ENCODE measurements at regions not wholly inside any gene's neighbourhood (a gene's known extent, or its start where the extent isn't known, plus 50 kb on each side); places are given as distances from the start of the nearest gene placed in this dataset.
A peak's percentile ranks its signal among the peaks of the same experiment; 100 is the strongest.

DNA sequence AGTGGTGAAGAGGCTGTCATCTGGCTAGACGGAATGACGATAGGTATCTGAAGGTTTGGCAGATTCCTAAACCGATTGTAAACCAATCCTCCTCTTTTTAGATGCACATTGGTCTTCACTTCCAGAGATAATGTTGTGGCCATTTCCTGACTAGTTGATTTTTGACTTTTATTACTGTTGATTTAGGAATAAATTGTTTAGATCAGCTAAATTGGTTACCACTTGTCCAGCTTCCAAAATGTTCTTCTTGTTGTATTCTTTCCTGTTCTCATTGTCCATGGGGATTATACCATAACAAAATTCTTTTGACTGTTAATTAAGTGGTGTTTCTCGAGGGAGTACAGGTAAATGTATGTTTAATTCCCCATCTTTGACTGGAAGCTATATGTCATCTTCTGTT, 119.7 kb downstream of the MACROH2A1 start:
- DNase-seq (ENCODE audit: low read depth, low spot score) = no peak
- Histone ChIP-seq H3K27ac (ENCODE audit: low read depth, low read length) (no peak overlapping the region), H3K9me3 (ENCODE audit: control insufficient read depth, insufficient read depth, low read length) (no peaks in the 10 kb centered on the region), H3K4me3 (ENCODE audit: low read depth, low read length) (no peak overlapping the region), H3K27me3 (ENCODE audit: control insufficient read depth, insufficient read depth, low read length) (no peaks in the 10 kb centered on the region)
- CTCF ChIA-PET = no interaction called here
- POLR2A ChIA-PET = no interaction called here
- no peak for TF ChIP-seq CTCF (IDR thresholded peaks at IDR 0.05; ENCODE audit: low read depth, low read length)

- POLR2A ChIA-PET = no interaction called here
Measured at GRCh38 chr5:135276151-135276550, 122.9 kb downstream of the MACROH2A1 start.

DNA sequence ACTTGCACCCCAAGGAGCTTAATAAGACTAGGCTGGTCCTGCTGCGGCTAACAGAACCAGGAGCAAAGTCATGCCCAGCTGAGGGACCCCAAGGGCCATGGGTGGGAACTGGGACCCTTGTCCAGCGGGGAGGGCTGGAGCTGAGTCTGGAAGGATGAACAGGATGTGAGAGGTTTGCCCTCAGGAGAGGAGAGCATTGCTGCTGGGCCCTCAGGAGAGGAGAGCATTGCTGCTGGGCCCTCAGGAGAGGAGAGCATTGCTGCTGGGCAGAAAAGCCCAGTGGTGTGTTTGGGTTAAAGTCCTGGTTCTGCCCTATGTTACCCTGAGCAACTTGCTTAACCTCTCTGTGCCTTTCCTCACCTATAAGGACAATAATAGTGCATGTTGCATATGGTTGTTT, 125.8 kb downstream of the MACROH2A1 start:
- Histone ChIP-seq H3K9me3 (ENCODE audit: control insufficient read depth, insufficient read depth, low read length) (no peaks in the 10 kb centered on the region), H3K27me3 (ENCODE audit: control insufficient read depth, insufficient read depth, low read length) (no peaks in the 10 kb centered on the region), H3K4me3 (ENCODE audit: low read depth, low read length) (no peak overlapping the region), H3K27ac (ENCODE audit: low read depth, low read length) (no peak overlapping the region)
- no peak for DNase-seq (ENCODE audit: low read depth, low spot score)
- CTCF ChIA-PET = no interaction called here
- TF ChIP-seq CTCF (IDR thresholded peaks at IDR 0.05; ENCODE audit: low read depth, low read length) = no peak
- POLR2A ChIA-PET = no interaction called here

More at GRCh38 chr5:135276151-135276550, 122.9 kb downstream of the MACROH2A1 start:
- Histone ChIP-seq H3K4me3 (ENCODE audit: low read depth, low read length) (no peak overlapping the region), H3K27ac (ENCODE audit: low read depth, low read length) (peak overlapping the region; percentile 0), H3K27me3 (ENCODE audit: control insufficient read depth, insufficient read depth, low read length) (no peaks in the 10 kb centered on the region), H3K9me3 (ENCODE audit: control insufficient read depth, insufficient read depth, low read length) (no peaks in the 10 kb centered on the region)
- TF ChIP-seq CTCF (IDR thresholded peaks at IDR 0.05; ENCODE audit: low read depth, low read length) = no peak
- CTCF ChIA-PET = no interaction called here
- no peak for DNase-seq (ENCODE audit: low read depth, low spot score)

- H3K27me3 ChIP-seq (ENCODE audit: control insufficient read depth, insufficient read depth, low read length) = no peaks in the 10 kb centered on the region
- ChIA-PET CTCF (interaction anchor here (0.9 kb wide), 1 partner anchor 54 kb away, joined by 3 read pairs; no protein-coding TSS in a partner anchor), POLR2A (interaction anchor here (1.0 kb wide), 1 partner anchor 36 kb away, joined by 3 read pairs; no protein-coding TSS in a partner anchor)
- no peak for TF ChIP-seq CTCF (IDR thresholded peaks at IDR 0.05; ENCODE audit: low read depth, low read length)
- no peak overlapping the region for H3K4me3 ChIP-seq (ENCODE audit: low read depth, low read length)
- no peak for DNase-seq (ENCODE audit: low read depth, low spot score)
- no peaks in the 10 kb centered on the region for H3K9me3 ChIP-seq (ENCODE audit: control insufficient read depth, insufficient read depth, low read length)
- no peak overlapping the region for H3K27ac ChIP-seq (ENCODE audit: low read depth, low read length)
Measured at GRCh38 chr5:135272311-135272805, 126.7 kb downstream of the MACROH2A1 start.

DNA sequence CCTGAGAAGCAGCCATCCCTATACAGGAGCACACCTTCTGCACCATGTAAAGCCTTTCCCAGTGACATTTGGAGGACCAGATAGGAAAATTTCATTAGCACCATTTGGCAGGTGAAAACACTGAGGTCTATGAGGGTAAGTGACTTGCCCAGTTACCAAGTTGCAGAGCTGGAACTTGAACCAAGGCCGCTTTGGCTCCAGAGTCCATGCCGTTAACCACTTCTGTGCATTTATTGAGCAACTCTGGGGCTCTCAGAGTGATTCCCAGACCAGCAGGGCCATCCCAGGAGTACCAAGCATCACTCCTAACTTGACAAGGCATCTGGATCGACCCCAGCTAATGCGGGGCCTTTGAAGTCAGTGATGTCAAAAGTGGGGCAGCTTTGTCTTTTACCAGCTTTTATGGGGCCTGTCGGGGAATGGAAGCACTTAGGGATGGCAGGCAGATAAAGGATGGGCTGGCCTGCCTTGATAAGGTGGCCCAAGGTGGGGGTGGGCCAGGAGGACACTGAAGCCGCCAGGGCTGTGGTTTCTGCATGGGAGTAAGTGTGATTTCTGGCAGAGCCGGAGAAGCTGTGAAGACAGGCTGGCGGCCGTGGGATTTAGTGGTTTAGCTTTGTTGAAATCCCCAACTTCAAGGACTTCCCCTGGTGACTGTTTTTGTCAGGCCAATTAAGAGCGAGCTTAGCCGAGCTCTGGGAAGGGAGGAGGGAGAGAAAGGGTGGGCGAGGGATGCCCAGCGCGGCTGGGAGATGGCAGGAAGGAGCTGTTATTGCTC, 127.3 kb downstream of the MACROH2A1 start:
- POLR2A ChIA-PET = interaction anchor here (1.0 kb wide), 1 partner anchor 37 kb away, joined by 3 read pairs; no protein-coding TSS in a partner anchor
- TF ChIP-seq CTCF (IDR thresholded peaks at IDR 0.05; ENCODE audit: low read depth, low read length) = no peak
- Histone ChIP-seq H3K27me3 (ENCODE audit: control insufficient read depth, insufficient read depth, low read length) (no peaks in the 10 kb centered on the region), H3K27ac (ENCODE audit: low read depth, low read length) (no peak overlapping the region), H3K9me3 (ENCODE audit: control insufficient read depth, insufficient read depth, low read length) (no peaks in the 10 kb centered on the region), H3K4me3 (ENCODE audit: low read depth, low read length) (no peak overlapping the region)
- CTCF ChIA-PET = interaction anchor here (0.9 kb wide), 1 partner anchor 55 kb away, joined by 3 read pairs; no protein-coding TSS in a partner anchor
- no peak for DNase-seq (ENCODE audit: low read depth, low spot score)
